Activated CD4-positive, alpha-beta memory T cell treated with anti-CD3 and anti-CD28 coated beads, Interleukin-2, amount 10 ng/mL, durations not matched to agents 7 days and 5 days (primary cell): ENCODE measurements at regions not wholly inside any gene's neighbourhood (a gene's known extent, or its start where the extent isn't known, plus 50 kb on each side); places are given as distances from the start of the nearest gene placed in this dataset.
"Not testable (repeated sequence)": the region's sequence is repeated elsewhere in the genome, so short reads cannot be mapped to it uniquely, and the experiment has no call there.

Experiments
- CTCF ChIA-PET: fragments of 350-600 bp; sonication (Branson Sonifier 250); formaldehyde crosslinking; loops from one replicate; lab custom pipeline; 2021; ENCODE audit warnings: antibody characterized with exemption, inconsistent platforms; lab: Charles Lee
- POLR2A ChIA-PET: fragments of 350-600 bp; sonication (Branson Sonifier 250); formaldehyde crosslinking; loops from one replicate; lab custom pipeline; 2021; ENCODE audit warnings: antibody characterized with exemption; lab: Charles Lee
- DNase-seq: peaks from one replicate; pipeline ENCODE4 v3.0.0-alpha.2; 2020
- H3K27ac Mint-ChIP-seq: one replicate; pipeline ENCODE4 v1.8.0; 2021; ENCODE audit warnings: mild to moderate bottlenecking, mixed read lengths
- H3K27me3 Mint-ChIP-seq: one replicate; pipeline ENCODE4 v1.8.0; 2021; ENCODE audit warnings: mixed read lengths
- H3K36me3 Mint-ChIP-seq: one replicate; pipeline ENCODE4 v1.8.0; 2021; ENCODE audit warnings: low read depth, mixed read lengths
- H3K4me1 Mint-ChIP-seq: one replicate; pipeline ENCODE4 v1.8.0; 2021; ENCODE audit warnings: mixed read lengths
- H3K4me3 Mint-ChIP-seq: one replicate; pipeline ENCODE4 v1.8.0; 2021; ENCODE audit warnings: mild to moderate bottlenecking, mixed read lengths
- H3K9me3 Mint-ChIP-seq: one replicate; pipeline ENCODE4 v1.8.0; 2021; ENCODE audit warnings: mixed read lengths

GRCh38 chr5:83889971-83890745, 169.5 kb upstream of the HAPLN1 start:
- Mint-ChIP-seq H3K36me3 (no peaks in the 10 kb centered on the region), H3K27ac (no peak overlapping the region), H3K4me3 (no peak overlapping the region), H3K9me3 (no peaks in the 10 kb centered on the region), H3K4me1 (no peaks in the 10 kb centered on the region), H3K27me3 (no peaks in the 10 kb centered on the region)
- no peak for DNase-seq
- POLR2A ChIA-PET, result no interaction called here
- CTCF ChIA-PET, result no interaction called here

GRCh38 chr5:83877911-83878706, 157.5 kb upstream of the HAPLN1 start:
- POLR2A ChIA-PET, result no interaction called here
- DNase-seq, result no peak
- no peak overlapping the region for H3K27ac Mint-ChIP-seq
- H3K9me3 Mint-ChIP-seq, result peaks cover 2% of the 10 kb centered on the region
- CTCF ChIA-PET, result no interaction called here
- H3K36me3 Mint-ChIP-seq, result no peaks in the 10 kb centered on the region
- no peak overlapping the region for H3K4me3 Mint-ChIP-seq
- no peaks in the 10 kb centered on the region for H3K4me1 Mint-ChIP-seq
- H3K27me3 Mint-ChIP-seq, result no peaks in the 10 kb centered on the region

DNA sequence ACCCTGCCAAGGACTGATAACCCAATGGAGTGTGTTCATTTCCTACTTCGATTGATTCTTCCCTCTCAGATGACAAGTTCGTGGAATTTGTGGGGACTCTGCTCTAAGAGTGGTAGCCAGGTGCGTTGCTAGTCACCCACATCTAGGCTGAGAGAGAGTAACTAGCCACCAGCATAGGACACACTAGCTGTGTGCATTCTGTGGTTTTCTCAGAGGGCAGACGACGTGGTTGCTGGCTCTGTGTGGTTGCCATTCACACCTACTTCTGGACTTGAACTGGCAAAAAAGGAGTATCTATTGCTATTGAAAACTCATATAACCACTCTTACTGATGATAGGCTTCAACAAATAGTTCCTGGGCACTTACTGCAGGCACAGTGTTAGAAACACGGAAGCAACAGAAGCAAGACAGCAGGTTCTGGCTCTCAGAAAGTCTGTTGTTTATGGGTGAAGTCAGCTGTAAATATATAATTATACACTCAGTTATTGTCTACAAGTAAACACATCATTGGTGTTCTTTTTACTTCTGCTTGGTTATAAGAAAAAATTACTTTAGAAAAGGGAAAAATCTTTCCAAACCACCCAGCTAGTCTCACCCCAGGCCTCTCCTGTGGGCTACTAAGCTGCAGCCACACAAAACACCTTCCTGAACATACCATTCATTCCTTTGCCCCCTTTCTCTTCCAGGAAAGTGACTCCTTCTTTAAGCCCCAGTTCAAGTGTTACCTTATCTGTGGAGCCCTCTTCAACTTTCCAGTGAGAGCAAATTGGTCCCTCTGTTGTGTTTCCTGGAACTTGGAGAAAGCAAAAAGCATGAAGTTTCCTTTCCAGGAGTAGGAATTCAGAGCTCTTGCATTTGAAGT, 151.1 kb upstream of the HAPLN1 start:
- H3K4me1 Mint-ChIP-seq, result no peaks in the 10 kb centered on the region
- H3K27ac Mint-ChIP-seq, result no peak overlapping the region
- H3K36me3 Mint-ChIP-seq, result no peaks in the 10 kb centered on the region
- ChIA-PET POLR2A (no interaction called here), CTCF (no interaction called here)
- no peaks in the 10 kb centered on the region for H3K27me3 Mint-ChIP-seq
- DNase-seq, result no peak
- H3K4me3 Mint-ChIP-seq, result no peak overlapping the region
- no peaks in the 10 kb centered on the region for H3K9me3 Mint-ChIP-seq

DNA sequence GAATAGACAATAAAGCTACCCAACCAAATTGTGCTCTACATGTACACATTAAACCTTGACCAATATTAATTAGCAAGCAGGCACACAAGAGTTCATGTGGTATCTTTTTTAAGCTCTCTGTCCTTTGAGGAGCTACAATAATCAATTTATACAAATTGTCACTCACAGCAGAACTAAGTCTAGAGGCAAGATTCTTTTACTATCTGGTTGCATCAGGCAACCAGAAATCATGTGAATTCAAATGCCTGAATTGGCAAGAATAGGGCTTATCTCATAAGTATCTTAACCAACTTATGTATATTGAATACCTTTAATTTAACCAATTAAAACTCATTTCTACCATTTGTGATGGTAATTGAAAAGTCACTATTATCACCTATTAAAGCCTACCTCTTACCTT, 145.5 kb upstream of the HAPLN1 start:
- POLR2A ChIA-PET, result no interaction called here
- Mint-ChIP-seq H3K4me3 (no peak overlapping the region), H3K27me3 (no peaks in the 10 kb centered on the region), H3K4me1 (no peaks in the 10 kb centered on the region), H3K9me3 (no peaks in the 10 kb centered on the region), H3K36me3 (no peaks in the 10 kb centered on the region), H3K27ac (no peak overlapping the region)
- CTCF ChIA-PET, result no interaction called here
- DNase-seq, result no peak

- ChIA-PET POLR2A (no interaction called here), CTCF (no interaction called here)
- no peaks in the 10 kb centered on the region for H3K36me3 Mint-ChIP-seq
- H3K9me3 Mint-ChIP-seq, result no peaks in the 10 kb centered on the region
- no peak overlapping the region for H3K4me3 Mint-ChIP-seq
- H3K4me1 Mint-ChIP-seq, result no peaks in the 10 kb centered on the region
- H3K27ac Mint-ChIP-seq, result no peak overlapping the region
- DNase-seq, result no peak
- no peaks in the 10 kb centered on the region for H3K27me3 Mint-ChIP-seq
These were observed 144.9 kb upstream of the HAPLN1 start for GRCh38 chr5:83865579-83865978.

- Mint-ChIP-seq H3K27me3 (no peaks in the 10 kb centered on the region), H3K4me1 (no peaks in the 10 kb centered on the region), H3K36me3 (no peaks in the 10 kb centered on the region), H3K4me3 (no peak overlapping the region), H3K27ac (no peak overlapping the region), H3K9me3 (no peaks in the 10 kb centered on the region)
- POLR2A ChIA-PET, result no interaction called here
- CTCF ChIA-PET, result no interaction called here
- no peak for DNase-seq
These were observed 144.0 kb upstream of the HAPLN1 start for GRCh38 chr5:83864652-83865051.

DNA sequence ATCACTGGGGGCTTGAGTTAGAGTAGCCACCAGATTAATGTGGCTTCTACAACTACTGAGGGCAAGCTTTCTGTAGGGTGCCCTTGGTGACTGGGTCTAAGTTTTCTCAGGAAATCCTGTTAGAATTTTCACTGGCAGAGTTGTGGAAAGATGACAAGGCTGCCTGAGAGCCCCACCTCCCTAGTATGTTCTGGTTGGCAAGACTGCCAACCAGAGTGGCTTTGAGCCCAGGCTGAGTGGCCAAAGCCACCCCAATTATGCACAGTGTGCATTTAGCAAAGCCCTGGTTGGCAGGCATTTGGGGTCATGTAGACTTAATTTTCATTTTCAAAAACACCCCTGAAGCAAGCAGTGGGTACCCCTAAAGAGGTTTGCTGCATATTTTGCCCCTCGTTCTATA, 136.7 kb upstream of the HAPLN1 start:
- Mint-ChIP-seq H3K36me3 (no peaks in the 10 kb centered on the region), H3K27me3 (peaks cover 1% of the 10 kb centered on the region), H3K4me3 (no peak overlapping the region), H3K9me3 (no peaks in the 10 kb centered on the region), H3K4me1 (no peaks in the 10 kb centered on the region), H3K27ac (no peak overlapping the region)
- ChIA-PET POLR2A (interaction anchor here (0.9 kb wide), 1 partner anchor 9 kb away, joined by 4 read pairs; no protein-coding TSS in a partner anchor), CTCF (no interaction called here)
- no peak for DNase-seq

- Mint-ChIP-seq H3K4me3 (no peak overlapping the region), H3K9me3 (no peaks in the 10 kb centered on the region), H3K27ac (no peak overlapping the region), H3K27me3 (peaks cover 1% of the 10 kb centered on the region), H3K4me1 (no peaks in the 10 kb centered on the region), H3K36me3 (no peaks in the 10 kb centered on the region)
- no peak for DNase-seq
- ChIA-PET POLR2A (interaction anchor here (0.9 kb wide), 1 partner anchor 9 kb away, joined by 4 read pairs; no protein-coding TSS in a partner anchor), CTCF (no interaction called here)
These were observed 136.2 kb upstream of the HAPLN1 start for GRCh38 chr5:83856881-83857280.

- H3K27me3 Mint-ChIP-seq, DNase-seq, POLR2A ChIA-PET, H3K36me3 Mint-ChIP-seq, H3K4me1 Mint-ChIP-seq, CTCF ChIA-PET, H3K4me3 Mint-ChIP-seq, H3K27ac Mint-ChIP-seq, H3K9me3 Mint-ChIP-seq: not testable (repeated sequence)
These were observed 129.8 kb upstream of the HAPLN1 start for GRCh38 chr5:83850412-83850811.

DNA sequence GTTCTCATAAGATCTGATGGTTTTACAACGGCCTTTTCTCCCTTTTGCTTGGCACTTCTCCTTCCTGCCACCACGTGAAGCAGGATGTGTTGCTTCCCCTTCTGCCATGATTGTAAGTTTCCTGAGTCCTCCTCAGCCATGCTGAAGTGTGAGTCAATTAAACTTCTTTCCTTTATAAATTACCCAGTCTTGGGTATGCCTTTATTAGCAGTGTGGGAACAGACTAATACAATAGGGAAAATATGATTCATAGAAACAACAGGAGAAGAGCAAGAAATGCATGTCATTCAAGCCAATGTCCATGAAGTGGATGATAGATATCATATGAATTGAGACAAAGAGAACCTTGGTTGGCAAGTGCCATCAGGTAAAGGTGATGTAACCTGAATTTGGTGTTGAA, 128.3 kb upstream of the HAPLN1 start:
- Mint-ChIP-seq H3K36me3 (no peaks in the 10 kb centered on the region), H3K4me1 (peaks cover 18% of the 10 kb centered on the region), H3K4me3 (no peak overlapping the region), H3K27me3 (peaks cover 2% of the 10 kb centered on the region), H3K9me3 (peaks cover 5% of the 10 kb centered on the region), H3K27ac (no peak overlapping the region)
- CTCF ChIA-PET, result no interaction called here
- POLR2A ChIA-PET, result no interaction called here
- DNase-seq, result no peak

GRCh38 chr5:83846624-83847350, 126.1 kb upstream of the HAPLN1 start:
- peaks cover 2% of the 10 kb centered on the region for H3K27me3 Mint-ChIP-seq
- H3K4me1 Mint-ChIP-seq, result peaks cover 19% of the 10 kb centered on the region
- peaks cover 5% of the 10 kb centered on the region for H3K9me3 Mint-ChIP-seq
- H3K27ac Mint-ChIP-seq, result no peak overlapping the region
- no peak overlapping the region for H3K4me3 Mint-ChIP-seq
- POLR2A ChIA-PET, result no interaction called here
- CTCF ChIA-PET, result no interaction called here
- no peak for DNase-seq
- no peaks in the 10 kb centered on the region for H3K36me3 Mint-ChIP-seq

DNA sequence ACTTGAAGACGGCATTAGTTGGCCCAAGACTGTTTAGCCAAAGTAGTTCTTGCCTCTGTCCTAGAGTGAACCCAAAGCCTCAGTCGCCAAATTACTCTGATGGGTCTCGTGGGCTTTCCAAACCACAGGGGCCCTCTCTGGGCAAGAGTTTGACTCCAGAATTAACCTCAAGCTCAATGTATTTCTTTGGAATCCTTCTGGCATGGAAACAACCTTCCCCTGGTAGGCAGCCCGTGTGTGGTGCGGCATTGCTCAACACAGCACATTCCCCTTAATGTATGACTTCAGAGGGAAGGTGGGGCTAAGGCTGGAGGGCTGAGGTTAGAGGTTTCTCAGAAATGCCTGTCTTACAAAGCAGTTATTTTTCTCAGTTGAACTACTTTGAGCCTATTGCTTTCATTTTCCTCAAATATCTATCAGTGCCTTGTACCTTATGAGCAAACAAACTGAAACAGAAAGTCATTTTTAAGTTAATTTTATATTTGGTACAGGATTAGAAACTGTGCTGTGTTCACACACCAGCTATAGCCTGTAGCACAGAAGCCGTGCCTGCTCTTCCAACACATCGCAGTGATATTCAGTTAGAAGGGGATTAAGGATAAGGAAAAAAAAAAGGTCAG, 123.9 kb upstream of the HAPLN1 start:
- peaks cover 4% of the 10 kb centered on the region for H3K27me3 Mint-ChIP-seq
- CTCF ChIA-PET, result no interaction called here
- peak overlapping the region; percentile 72 for H3K27ac Mint-ChIP-seq
- H3K4me3 Mint-ChIP-seq, result peak overlapping the region; percentile 66
- POLR2A ChIA-PET, result no interaction called here
- no peaks in the 10 kb centered on the region for H3K36me3 Mint-ChIP-seq
- peaks cover 2% of the 10 kb centered on the region for H3K9me3 Mint-ChIP-seq
- peak; percentile 49 for DNase-seq
- H3K4me1 Mint-ChIP-seq, result peaks cover 19% of the 10 kb centered on the region
